ENCODE measurements at regions not wholly inside any gene's neighbourhood (a gene's known extent, or its start where the extent isn't known, plus 50 kb on each side); places are given as distances from the start of the nearest gene placed in this dataset.

- H3K27ac ChIP-seq (ENCODE audit: low read length, poor library complexity, severe bottlenecking): no peak overlapping the region
- no peak overlapping the region for H2BK5ac ChIP-seq (ENCODE audit: low read depth, low read length, poor library complexity, severe bottlenecking)
- no peak overlapping the region for H4K91ac ChIP-seq (ENCODE audit: low read length)
- H3K14ac ChIP-seq (ENCODE audit: low read length in 2 of 2): no peak overlapping the region
- H2BK15ac ChIP-seq (ENCODE audit: low read depth, poor library complexity, severe bottlenecking): no peak overlapping the region
- DNase-seq: no peak
- no peaks in the 10 kb centered on the region for H3K9me3 ChIP-seq (ENCODE audit: control insufficient read depth, low read length)
- H2BK120ac ChIP-seq (ENCODE audit: low read depth, low read length): no peak overlapping the region
- no peak overlapping the region for H2AFZ ChIP-seq (ENCODE audit: low read depth, low read length)
- no peaks in the 10 kb centered on the region for H3K4me1 ChIP-seq (ENCODE audit: control insufficient read depth, insufficient read depth, low read depth, low read length)
- H3K4me2 ChIP-seq (ENCODE audit: low read length, poor library complexity, severe bottlenecking): no peak overlapping the region
- no peak overlapping the region for H3K18ac ChIP-seq (ENCODE audit: low read depth in 1 of 2, low read length in 2 of 2)
- no peak overlapping the region for H3K9ac ChIP-seq (ENCODE audit: low read length)
- no peak overlapping the region for H3K4ac ChIP-seq (ENCODE audit: low read depth in 1 of 2, low read length in 2 of 2)
- 100% methylated on average over 1 of the region's 2 CpGs for WGBS
- H4K8ac ChIP-seq (ENCODE audit: low read length): no peak overlapping the region
- no peak overlapping the region for H2BK12ac ChIP-seq (ENCODE audit: low read length in 2 of 2)
- no peaks in the 10 kb centered on the region for H3K36me3 ChIP-seq (ENCODE audit: control insufficient read depth in 1 of 2, insufficient read depth in 2 of 2, low read depth in 1 of 2, low read length in 2 of 2)
- no peak overlapping the region for H2AK5ac ChIP-seq (ENCODE audit: low read length, severe bottlenecking)
- no peaks in the 10 kb centered on the region for H3K27me3 ChIP-seq (ENCODE audit: control insufficient read depth in 1 of 2, insufficient read depth in 1 of 2, low read length in 2 of 2)
- H3K23ac ChIP-seq (ENCODE audit: low read length in 2 of 2): no peak overlapping the region
- no peak overlapping the region for H3K4me3 ChIP-seq (ENCODE audit: insufficient read depth in 1 of 2, low read depth in 1 of 2, low read length in 2 of 2)
- no peaks in the 10 kb centered on the region for H3K79me1 ChIP-seq (replicated peaks; ENCODE audit: low read length, poor library complexity, severe bottlenecking)
Observed at GRCh38 chr3:99344216-99344615, 294.2 kb upstream of the COL8A1 start.

- Histone ChIP-seq H3K4me3 (ENCODE audit: insufficient read depth in 1 of 2, low read depth in 1 of 2, low read length in 2 of 2) (no peak overlapping the region), H2BK12ac (ENCODE audit: low read length in 2 of 2) (no peak overlapping the region), H2AFZ (ENCODE audit: low read depth, low read length) (no peak overlapping the region), H3K14ac (ENCODE audit: low read length in 2 of 2) (no peak overlapping the region), H3K23ac (ENCODE audit: low read length in 2 of 2) (no peak overlapping the region), H4K8ac (ENCODE audit: low read length) (no peak overlapping the region), H3K4me1 (ENCODE audit: control insufficient read depth, insufficient read depth, low read depth, low read length) (no peaks in the 10 kb centered on the region), H3K9me3 (ENCODE audit: control insufficient read depth, low read length) (no peaks in the 10 kb centered on the region), H3K9ac (ENCODE audit: low read length) (no peak overlapping the region), H3K27me3 (ENCODE audit: control insufficient read depth in 1 of 2, insufficient read depth in 1 of 2, low read length in 2 of 2) (no peaks in the 10 kb centered on the region), H3K27ac (ENCODE audit: low read length, poor library complexity, severe bottlenecking) (no peak overlapping the region), H4K91ac (ENCODE audit: low read length) (no peak overlapping the region), H3K18ac (ENCODE audit: low read depth in 1 of 2, low read length in 2 of 2) (no peak overlapping the region), H2BK5ac (ENCODE audit: low read depth, low read length, poor library complexity, severe bottlenecking) (no peak overlapping the region), H3K4me2 (ENCODE audit: low read length, poor library complexity, severe bottlenecking) (no peak overlapping the region), H3K36me3 (ENCODE audit: control insufficient read depth in 1 of 2, insufficient read depth in 2 of 2, low read depth in 1 of 2, low read length in 2 of 2) (no peaks in the 10 kb centered on the region), H2AK5ac (ENCODE audit: low read length, severe bottlenecking) (no peak overlapping the region), H3K4ac (ENCODE audit: low read depth in 1 of 2, low read length in 2 of 2) (no peak overlapping the region), H2BK15ac (ENCODE audit: low read depth, poor library complexity, severe bottlenecking) (no peak overlapping the region), H3K79me1 (replicated peaks; ENCODE audit: low read length, poor library complexity, severe bottlenecking) (no peaks in the 10 kb centered on the region), H2BK120ac (ENCODE audit: low read depth, low read length) (no peak overlapping the region)
- DNase-seq: no peak
- no CpG with 5 or more reads among the region's 1 CpG for WGBS
Observed at GRCh38 chr3:99342383-99342782, 296.0 kb upstream of the COL8A1 start.

GRCh38 chr3:99339222-99339621 is 299.2 kb upstream of the COL8A1 start:
- H3K4me3 ChIP-seq (ENCODE audit: insufficient read depth in 1 of 2, low read depth in 1 of 2, low read length in 2 of 2): no peak overlapping the region
- no peak overlapping the region for H2BK5ac ChIP-seq (ENCODE audit: low read depth, low read length, poor library complexity, severe bottlenecking)
- no peak overlapping the region for H3K23ac ChIP-seq (ENCODE audit: low read length in 2 of 2)
- H3K27me3 ChIP-seq (ENCODE audit: control insufficient read depth in 1 of 2, insufficient read depth in 1 of 2, low read length in 2 of 2): no peaks in the 10 kb centered on the region
- no peak overlapping the region for H3K9ac ChIP-seq (ENCODE audit: low read length)
- H2BK15ac ChIP-seq (ENCODE audit: low read depth, poor library complexity, severe bottlenecking): no peak overlapping the region
- no peak overlapping the region for H3K4ac ChIP-seq (ENCODE audit: low read depth in 1 of 2, low read length in 2 of 2)
- no peak overlapping the region for H3K4me2 ChIP-seq (ENCODE audit: low read length, poor library complexity, severe bottlenecking)
- no peak overlapping the region for H2AFZ ChIP-seq (ENCODE audit: low read depth, low read length)
- no peak overlapping the region for H4K91ac ChIP-seq (ENCODE audit: low read length)
- H3K18ac ChIP-seq (ENCODE audit: low read depth in 1 of 2, low read length in 2 of 2): no peak overlapping the region
- DNase-seq: no peak
- no peak overlapping the region for H4K8ac ChIP-seq (ENCODE audit: low read length)
- H2BK120ac ChIP-seq (ENCODE audit: low read depth, low read length): no peak overlapping the region
- H3K9me3 ChIP-seq (ENCODE audit: control insufficient read depth, low read length): no peaks in the 10 kb centered on the region
- no peak overlapping the region for H3K14ac ChIP-seq (ENCODE audit: low read length in 2 of 2)
- H2BK12ac ChIP-seq (ENCODE audit: low read length in 2 of 2): no peak overlapping the region
- H3K79me1 ChIP-seq (replicated peaks; ENCODE audit: low read length, poor library complexity, severe bottlenecking): no peaks in the 10 kb centered on the region
- no peaks in the 10 kb centered on the region for H3K4me1 ChIP-seq (ENCODE audit: control insufficient read depth, insufficient read depth, low read depth, low read length)
- no peak overlapping the region for H2AK5ac ChIP-seq (ENCODE audit: low read length, severe bottlenecking)
- H3K27ac ChIP-seq (ENCODE audit: low read length, poor library complexity, severe bottlenecking): no peak overlapping the region
- H3K36me3 ChIP-seq (ENCODE audit: control insufficient read depth in 1 of 2, insufficient read depth in 2 of 2, low read depth in 1 of 2, low read length in 2 of 2): no peaks in the 10 kb centered on the region
- 95% methylated on average over 2 of the region's 4 CpGs for WGBS

- H3K4me1 ChIP-seq (ENCODE audit: control insufficient read depth, insufficient read depth, low read depth, low read length): no peaks in the 10 kb centered on the region
- H2BK15ac ChIP-seq (ENCODE audit: low read depth, poor library complexity, severe bottlenecking): no peak overlapping the region
- H3K9me3 ChIP-seq (ENCODE audit: control insufficient read depth, low read length): no peaks in the 10 kb centered on the region
- H3K14ac ChIP-seq (ENCODE audit: low read length in 2 of 2): no peak overlapping the region
- H3K4me2 ChIP-seq (ENCODE audit: low read length, poor library complexity, severe bottlenecking): no peak overlapping the region
- H3K27ac ChIP-seq (ENCODE audit: low read length, poor library complexity, severe bottlenecking): no peak overlapping the region
- no peak overlapping the region for H2BK5ac ChIP-seq (ENCODE audit: low read depth, low read length, poor library complexity, severe bottlenecking)
- H3K79me1 ChIP-seq (replicated peaks; ENCODE audit: low read length, poor library complexity, severe bottlenecking): no peaks in the 10 kb centered on the region
- no peak overlapping the region for H2AFZ ChIP-seq (ENCODE audit: low read depth, low read length)
- no peak overlapping the region for H4K8ac ChIP-seq (ENCODE audit: low read length)
- no peak overlapping the region for H3K4me3 ChIP-seq (ENCODE audit: insufficient read depth in 1 of 2, low read depth in 1 of 2, low read length in 2 of 2)
- H2BK12ac ChIP-seq (ENCODE audit: low read length in 2 of 2): no peak overlapping the region
- no peaks in the 10 kb centered on the region for H3K36me3 ChIP-seq (ENCODE audit: control insufficient read depth in 1 of 2, insufficient read depth in 2 of 2, low read depth in 1 of 2, low read length in 2 of 2)
- no peak overlapping the region for H2AK5ac ChIP-seq (ENCODE audit: low read length, severe bottlenecking)
- DNase-seq: no peak
- H3K4ac ChIP-seq (ENCODE audit: low read depth in 1 of 2, low read length in 2 of 2): no peak overlapping the region
- H3K9ac ChIP-seq (ENCODE audit: low read length): no peak overlapping the region
- no peak overlapping the region for H3K23ac ChIP-seq (ENCODE audit: low read length in 2 of 2)
- H4K91ac ChIP-seq (ENCODE audit: low read length): no peak overlapping the region
- no peak overlapping the region for H3K18ac ChIP-seq (ENCODE audit: low read depth in 1 of 2, low read length in 2 of 2)
- no peaks in the 10 kb centered on the region for H3K27me3 ChIP-seq (ENCODE audit: control insufficient read depth in 1 of 2, insufficient read depth in 1 of 2, low read length in 2 of 2)
- no peak overlapping the region for H2BK120ac ChIP-seq (ENCODE audit: low read depth, low read length)
- WGBS: 64% methylated on average over 1 of the region's 3 CpGs
Observed at GRCh38 chr3:99332718-99333117, 305.7 kb upstream of the COL8A1 start.
